Liver (tissue), 8 donors: ENCODE measurements at regions not wholly inside any gene's neighbourhood (a gene's known extent, or its start where the extent isn't known, plus 50 kb on each side); places are given as distances from the start of the nearest gene placed in this dataset.
"Not testable (repeated sequence)": the region's sequence is repeated elsewhere in the genome, so short reads cannot be mapped to it uniquely, and the experiment has no call there.

Experiments
- DNase-seq: peaks from one replicate; pipeline ENCODE4 v3.0.0-alpha.2; 2017; ENCODE audit warnings: low spot score
- H3K27ac ChIP-seq, 2 donors: one replicate each; pipeline ENCODE4 v1.7.0; 2013; ENCODE audit warnings: inconsistent platforms in 2 of 2, low read length in 2 of 2, control low read depth in 1 of 2, low read depth in 1 of 2, mild to moderate bottlenecking in 1 of 2
- H3K27me3 ChIP-seq, 4 donors: one replicate each; pipeline versions ENCODE4 v1.6.1 to v1.7.0; 2013; ENCODE audit warnings: low read length in 3 of 4, inconsistent platforms in 1 of 4, mild to moderate bottlenecking in 1 of 4, moderate library complexity in 1 of 4; ENCODE audit not compliant: control insufficient read depth in 4 of 4, insufficient read depth in 4 of 4
- H3K36me3 ChIP-seq, 4 donors: one replicate each; pipeline versions ENCODE4 v1.6.1 to v1.7.0; 2013; ENCODE audit warnings: low read length in 3 of 4, mild to moderate bottlenecking in 3 of 4, low read depth in 1 of 4, moderate library complexity in 1 of 4; ENCODE audit not compliant: control insufficient read depth in 4 of 4, insufficient read depth in 3 of 4
- H3K4me1 ChIP-seq, 4 donors: one replicate each; pipeline versions ENCODE4 v1.6.1 to v1.7.0; 2013; ENCODE audit warnings: low read length in 3 of 4, mild to moderate bottlenecking in 3 of 4, moderate library complexity in 1 of 4; ENCODE audit not compliant: control insufficient read depth in 4 of 4, insufficient read depth in 4 of 4
- H3K4me3 ChIP-seq, 3 donors: one replicate each; pipeline versions ENCODE4 v1.6.1 to v1.7.0; 2013; ENCODE audit warnings: low read length in 3 of 3, control low read depth in 1 of 3, low read depth in 1 of 3, mild to moderate bottlenecking in 1 of 3
- H3K9ac ChIP-seq, 2 donors: one replicate each; pipeline ENCODE4 v1.7.0; 2013; ENCODE audit warnings: low read length in 2 of 2, mild to moderate bottlenecking in 2 of 2, moderate library complexity in 2 of 2, control low read depth in 1 of 2, low read depth in 1 of 2
- H3K9me3 ChIP-seq, 4 donors: one replicate each; pipeline versions ENCODE4 v1.6.1 to v1.7.0; 2013; ENCODE audit warnings: low read length in 3 of 4; ENCODE audit not compliant: control insufficient read depth in 4 of 4
- EGR1 ChIP-seq, 2 donors: IDR thresholded peaks; 2 replicates each; pipeline ENCODE4 v1.6.1; 2016 to 2018; ENCODE audit warnings: antibody characterized with exemption in 2 of 2, low read depth in 2 of 2
- FOXA1 ChIP-seq: IDR thresholded peaks from 2 replicates; pipeline ENCODE4 v1.6.1; 2016; ENCODE audit warnings: antibody characterized with exemption
- FOXA2 ChIP-seq: IDR thresholded peaks from 2 replicates; pipeline ENCODE4 v1.6.1; 2016; ENCODE audit warnings: antibody characterized with exemption
- GABPA ChIP-seq, 2 donors: IDR thresholded peaks in 1 of 2; conservative IDR thresholded peaks in 1 of 2; 2 replicates each; pipeline ENCODE4 v1.6.1; 2016; ENCODE audit warnings: antibody characterized with exemption in 2 of 2, mild to moderate bottlenecking in 1 of 2, moderate library complexity in 1 of 2
- HNF4A ChIP-seq, 2 donors: conservative IDR thresholded peaks; 2 replicates each; pipeline ENCODE4 v1.6.1; 2016; ENCODE audit warnings: antibody characterized with exemption in 2 of 2, mild to moderate bottlenecking in 2 of 2
- HNF4G ChIP-seq: IDR thresholded peaks from 2 replicates; pipeline ENCODE4 v1.6.1; 2016; ENCODE audit warnings: antibody characterized with exemption
- JUND ChIP-seq, 2 donors: IDR thresholded peaks; 2 replicates each; pipeline ENCODE4 v1.6.1; 2016; ENCODE audit warnings: antibody characterized with exemption in 2 of 2
- NR2F2 ChIP-seq: IDR thresholded peaks from 2 replicates; pipeline ENCODE4 v1.6.1; 2016; ENCODE audit warnings: antibody characterized with exemption
- RAD21 ChIP-seq, 2 donors: IDR thresholded peaks; 2 replicates each; pipeline ENCODE4 v1.6.1; 2016; ENCODE audit warnings: antibody characterized with exemption in 2 of 2, mild to moderate bottlenecking in 2 of 2
- RXRA ChIP-seq, 2 donors: IDR thresholded peaks; 2 replicates each; pipeline ENCODE4 v1.6.1; 2017 to 2018; ENCODE audit warnings: antibody characterized with exemption in 2 of 2, mild to moderate bottlenecking in 1 of 2
- SP1 ChIP-seq: IDR thresholded peaks from 2 replicates; pipeline ENCODE4 v1.6.1; 2018; ENCODE audit warnings: antibody characterized with exemption, mild to moderate bottlenecking
- YY1 ChIP-seq: IDR thresholded peaks from 2 replicates; pipeline ENCODE4 v1.6.1; 2016; ENCODE audit warnings: antibody characterized with exemption, mild to moderate bottlenecking
- WGBS: extraction: QIAGEN DNeasy Blood & Tissue Kit; methylation state at CpG from one replicate; pipeline ENCODE4 v1.1.7; 2013; 5-methylcytosine and 5-hydroxymethylcytosine counted together
- TF ChIP-seq, protein P1 (sequence below): IDR thresholded peaks from 2 replicates; pipeline ENCODE4 v1.6.1; 2016; ENCODE audit warnings: antibody characterized with exemption, mild to moderate bottlenecking
- TF ChIP-seq, protein P2 (sequence below): IDR thresholded peaks from 2 replicates; pipeline ENCODE4 v1.6.1; 2016; ENCODE audit warnings: antibody characterized with exemption
- TF ChIP-seq, protein P3 (sequence below): IDR thresholded peaks from 2 replicates; pipeline ENCODE4 v1.6.1; 2016; ENCODE audit warnings: antibody characterized with exemption
- TF ChIP-seq, protein P4 (sequence below): fragments of 150-350 bp; IDR thresholded peaks from 2 replicates; pipeline ENCODE4 v1.5.1; 2017; ENCODE audit warnings: improper control_type of control experiment, low read depth, low read length; ENCODE audit not compliant: missing input control
- TF ChIP-seq, protein P5 (sequence below): IDR thresholded peaks from 2 replicates; pipeline ENCODE4 v1.6.1; 2016; ENCODE audit warnings: antibody characterized with exemption
- donor health status: healthy.
- donor health status: healthy.
- donor health status: healthy.
- donor health status: healthy.
- donor health status: healthy.

DNA sequence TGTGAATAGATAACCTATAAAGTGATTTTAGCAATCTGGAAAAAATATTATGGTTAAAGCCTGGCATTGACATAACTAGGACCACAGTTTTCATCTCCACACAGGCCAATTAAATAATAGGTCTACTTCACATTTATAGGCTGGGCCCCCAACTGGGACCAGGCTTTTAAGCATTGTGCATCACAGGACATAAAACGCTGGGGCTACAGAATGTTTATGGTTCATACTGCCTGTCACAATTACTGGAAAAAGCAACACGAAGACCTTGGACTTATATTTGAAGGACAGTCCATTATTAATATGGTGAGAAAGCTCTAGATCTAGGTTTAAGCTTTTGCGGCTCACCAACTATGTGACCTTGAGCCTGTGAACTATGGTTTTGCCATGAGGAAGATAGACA is 94.2 kb downstream of the MFAP3L start:
- Histone ChIP-seq H3K4me3 (no peak overlapping the region), H3K9me3 (no peaks in the 10 kb centered on the region), H3K9ac (no peak overlapping the region), H3K36me3 (no peaks in the 10 kb centered on the region), H3K4me1 (peaks cover 0 to 5% (median 1%) of the 10 kb centered on the region in 4 donors), H3K27me3 (no peaks in the 10 kb centered on the region), H3K27ac (no peak overlapping the region)
- DNase-seq = no peak
- TF ChIP-seq SP1 (no peak), YY1 (no peak), FOXA2 (no peak), HNF4G (no peak), GABPA (IDR thresholded peaks at IDR 0.05 in 1 of 2, conservative IDR thresholded peaks at IDR 0.05 in 1 of 2) (no peak), HNF4A (conservative IDR thresholded peaks at IDR 0.05) (no peak), NR2F2 (no peak), EGR1 (IDR thresholded peaks at IDR 0.05; ENCODE audit: low read depth in 2 of 2) (no peak), RXRA (IDR thresholded peaks at IDR 0.05) (no peak), FOXA1 (no peak), JUND (IDR thresholded peaks at IDR 0.05) (no peak), RAD21 (IDR thresholded peaks at IDR 0.05) (no peak)
- TF ChIP-seq, protein P1, sequence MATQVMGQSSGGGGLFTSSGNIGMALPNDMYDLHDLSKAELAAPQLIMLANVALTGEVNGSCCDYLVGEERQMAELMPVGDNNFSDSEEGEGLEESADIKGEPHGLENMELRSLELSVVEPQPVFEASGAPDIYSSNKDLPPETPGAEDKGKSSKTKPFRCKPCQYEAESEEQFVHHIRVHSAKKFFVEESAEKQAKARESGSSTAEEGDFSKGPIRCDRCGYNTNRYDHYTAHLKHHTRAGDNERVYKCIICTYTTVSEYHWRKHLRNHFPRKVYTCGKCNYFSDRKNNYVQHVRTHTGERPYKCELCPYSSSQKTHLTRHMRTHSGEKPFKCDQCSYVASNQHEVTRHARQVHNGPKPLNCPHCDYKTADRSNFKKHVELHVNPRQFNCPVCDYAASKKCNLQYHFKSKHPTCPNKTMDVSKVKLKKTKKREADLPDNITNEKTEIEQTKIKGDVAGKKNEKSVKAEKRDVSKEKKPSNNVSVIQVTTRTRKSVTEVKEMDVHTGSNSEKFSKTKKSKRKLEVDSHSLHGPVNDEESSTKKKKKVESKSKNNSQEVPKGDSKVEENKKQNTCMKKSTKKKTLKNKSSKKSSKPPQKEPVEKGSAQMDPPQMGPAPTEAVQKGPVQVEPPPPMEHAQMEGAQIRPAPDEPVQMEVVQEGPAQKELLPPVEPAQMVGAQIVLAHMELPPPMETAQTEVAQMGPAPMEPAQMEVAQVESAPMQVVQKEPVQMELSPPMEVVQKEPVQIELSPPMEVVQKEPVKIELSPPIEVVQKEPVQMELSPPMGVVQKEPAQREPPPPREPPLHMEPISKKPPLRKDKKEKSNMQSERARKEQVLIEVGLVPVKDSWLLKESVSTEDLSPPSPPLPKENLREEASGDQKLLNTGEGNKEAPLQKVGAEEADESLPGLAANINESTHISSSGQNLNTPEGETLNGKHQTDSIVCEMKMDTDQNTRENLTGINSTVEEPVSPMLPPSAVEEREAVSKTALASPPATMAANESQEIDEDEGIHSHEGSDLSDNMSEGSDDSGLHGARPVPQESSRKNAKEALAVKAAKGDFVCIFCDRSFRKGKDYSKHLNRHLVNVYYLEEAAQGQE = no peak
- TF ChIP-seq, protein P2, sequence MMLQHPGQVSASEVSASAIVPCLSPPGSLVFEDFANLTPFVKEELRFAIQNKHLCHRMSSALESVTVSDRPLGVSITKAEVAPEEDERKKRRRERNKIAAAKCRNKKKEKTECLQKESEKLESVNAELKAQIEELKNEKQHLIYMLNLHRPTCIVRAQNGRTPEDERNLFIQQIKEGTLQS = no peak
- TF ChIP-seq, protein P3, sequence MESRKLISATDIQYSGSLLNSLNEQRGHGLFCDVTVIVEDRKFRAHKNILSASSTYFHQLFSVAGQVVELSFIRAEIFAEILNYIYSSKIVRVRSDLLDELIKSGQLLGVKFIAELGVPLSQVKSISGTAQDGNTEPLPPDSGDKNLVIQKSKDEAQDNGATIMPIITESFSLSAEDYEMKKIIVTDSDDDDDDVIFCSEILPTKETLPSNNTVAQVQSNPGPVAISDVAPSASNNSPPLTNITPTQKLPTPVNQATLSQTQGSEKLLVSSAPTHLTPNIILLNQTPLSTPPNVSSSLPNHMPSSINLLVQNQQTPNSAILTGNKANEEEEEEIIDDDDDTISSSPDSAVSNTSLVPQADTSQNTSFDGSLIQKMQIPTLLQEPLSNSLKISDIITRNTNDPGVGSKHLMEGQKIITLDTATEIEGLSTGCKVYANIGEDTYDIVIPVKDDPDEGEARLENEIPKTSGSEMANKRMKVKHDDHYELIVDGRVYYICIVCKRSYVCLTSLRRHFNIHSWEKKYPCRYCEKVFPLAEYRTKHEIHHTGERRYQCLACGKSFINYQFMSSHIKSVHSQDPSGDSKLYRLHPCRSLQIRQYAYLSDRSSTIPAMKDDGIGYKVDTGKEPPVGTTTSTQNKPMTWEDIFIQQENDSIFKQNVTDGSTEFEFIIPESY = no peak
- TF ChIP-seq, protein P4, sequence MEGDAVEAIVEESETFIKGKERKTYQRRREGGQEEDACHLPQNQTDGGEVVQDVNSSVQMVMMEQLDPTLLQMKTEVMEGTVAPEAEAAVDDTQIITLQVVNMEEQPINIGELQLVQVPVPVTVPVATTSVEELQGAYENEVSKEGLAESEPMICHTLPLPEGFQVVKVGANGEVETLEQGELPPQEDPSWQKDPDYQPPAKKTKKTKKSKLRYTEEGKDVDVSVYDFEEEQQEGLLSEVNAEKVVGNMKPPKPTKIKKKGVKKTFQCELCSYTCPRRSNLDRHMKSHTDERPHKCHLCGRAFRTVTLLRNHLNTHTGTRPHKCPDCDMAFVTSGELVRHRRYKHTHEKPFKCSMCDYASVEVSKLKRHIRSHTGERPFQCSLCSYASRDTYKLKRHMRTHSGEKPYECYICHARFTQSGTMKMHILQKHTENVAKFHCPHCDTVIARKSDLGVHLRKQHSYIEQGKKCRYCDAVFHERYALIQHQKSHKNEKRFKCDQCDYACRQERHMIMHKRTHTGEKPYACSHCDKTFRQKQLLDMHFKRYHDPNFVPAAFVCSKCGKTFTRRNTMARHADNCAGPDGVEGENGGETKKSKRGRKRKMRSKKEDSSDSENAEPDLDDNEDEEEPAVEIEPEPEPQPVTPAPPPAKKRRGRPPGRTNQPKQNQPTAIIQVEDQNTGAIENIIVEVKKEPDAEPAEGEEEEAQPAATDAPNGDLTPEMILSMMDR = no peak
- TF ChIP-seq, protein P5, sequence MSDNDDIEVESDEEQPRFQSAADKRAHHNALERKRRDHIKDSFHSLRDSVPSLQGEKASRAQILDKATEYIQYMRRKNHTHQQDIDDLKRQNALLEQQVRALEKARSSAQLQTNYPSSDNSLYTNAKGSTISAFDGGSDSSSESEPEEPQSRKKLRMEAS = no peak
- WGBS = 90% methylated on average over 3 of the region's 3 CpGs

DNA sequence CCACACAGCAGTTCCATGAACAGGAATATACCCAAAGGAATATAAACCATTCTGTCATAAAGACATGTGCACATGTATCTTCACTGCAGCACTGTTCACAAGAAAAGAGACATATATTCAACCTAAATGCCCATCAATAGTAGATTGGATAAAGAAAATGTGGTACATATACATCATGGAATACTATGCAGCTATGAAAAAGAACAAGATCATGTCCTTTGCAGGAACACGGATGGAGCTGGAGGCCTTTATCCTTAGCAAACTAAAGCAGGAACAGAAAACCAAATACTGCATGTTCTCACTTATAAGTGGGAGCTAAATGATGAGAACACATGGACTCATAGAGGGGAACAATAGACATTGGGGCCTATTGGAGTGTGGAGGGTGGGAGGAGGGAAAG is 95.4 kb downstream of the MFAP3L start:
- DNase-seq, H3K4me1 ChIP-seq, H3K9ac ChIP-seq, H3K27me3 ChIP-seq, H3K27ac ChIP-seq, H3K4me3 ChIP-seq, H3K36me3 ChIP-seq, H3K9me3 ChIP-seq: not testable (repeated sequence)
- 85% methylated on average over 1 of the region's 1 CpG for WGBS
